ENCODE measurements at regions not wholly inside any gene's neighbourhood (a gene's known extent, or its start where the extent isn't known, plus 50 kb on each side); places are given as distances from the start of the nearest gene placed in this dataset.

DNA sequence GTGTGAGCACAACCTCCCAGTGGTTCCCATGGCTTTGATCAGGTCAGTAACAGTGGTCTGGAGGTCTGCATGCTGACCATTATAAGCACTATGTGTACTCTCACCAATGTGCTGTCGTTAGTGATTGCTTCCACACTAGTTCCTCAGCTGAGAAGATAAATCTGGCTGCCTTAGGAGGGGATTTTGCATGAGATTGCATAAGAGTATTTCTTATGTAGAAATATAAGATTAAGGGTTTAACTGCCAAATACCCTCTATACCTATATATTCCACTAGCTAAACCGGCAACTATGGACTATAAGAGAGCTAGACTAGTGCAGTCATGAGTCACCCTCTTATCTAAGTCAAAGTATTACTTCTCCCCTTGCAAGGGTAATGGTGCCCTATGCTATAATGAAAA, 580.2 kb downstream of the CDH11 start:
- TF ChIP-seq, protein P1, sequence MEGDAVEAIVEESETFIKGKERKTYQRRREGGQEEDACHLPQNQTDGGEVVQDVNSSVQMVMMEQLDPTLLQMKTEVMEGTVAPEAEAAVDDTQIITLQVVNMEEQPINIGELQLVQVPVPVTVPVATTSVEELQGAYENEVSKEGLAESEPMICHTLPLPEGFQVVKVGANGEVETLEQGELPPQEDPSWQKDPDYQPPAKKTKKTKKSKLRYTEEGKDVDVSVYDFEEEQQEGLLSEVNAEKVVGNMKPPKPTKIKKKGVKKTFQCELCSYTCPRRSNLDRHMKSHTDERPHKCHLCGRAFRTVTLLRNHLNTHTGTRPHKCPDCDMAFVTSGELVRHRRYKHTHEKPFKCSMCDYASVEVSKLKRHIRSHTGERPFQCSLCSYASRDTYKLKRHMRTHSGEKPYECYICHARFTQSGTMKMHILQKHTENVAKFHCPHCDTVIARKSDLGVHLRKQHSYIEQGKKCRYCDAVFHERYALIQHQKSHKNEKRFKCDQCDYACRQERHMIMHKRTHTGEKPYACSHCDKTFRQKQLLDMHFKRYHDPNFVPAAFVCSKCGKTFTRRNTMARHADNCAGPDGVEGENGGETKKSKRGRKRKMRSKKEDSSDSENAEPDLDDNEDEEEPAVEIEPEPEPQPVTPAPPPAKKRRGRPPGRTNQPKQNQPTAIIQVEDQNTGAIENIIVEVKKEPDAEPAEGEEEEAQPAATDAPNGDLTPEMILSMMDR (conservative IDR thresholded peaks at IDR 0.05), result no peak
- no peak for TF ChIP-seq ZFX (IDR thresholded peaks at IDR 0.05)

Measured in C4-2B (cell line).